IPS-20b (cell line): ENCODE measurements at regions not wholly inside any gene's neighbourhood (a gene's known extent, or its start where the extent isn't known, plus 50 kb on each side); places are given as distances from the start of the nearest gene placed in this dataset.

Source experiments
- H3K27ac ChIP-seq: one replicate; pipeline ENCODE4 v1.5.1; 2013; ENCODE audit warnings: low read length
- H3K27me3 ChIP-seq: 2 replicates; pipeline ENCODE4 v1.6.1; 2013; ENCODE audit warnings: mild to moderate bottlenecking, low read length, inconsistent platforms; ENCODE audit not compliant: insufficient read depth
- H3K36me3 ChIP-seq: 2 replicates; pipeline ENCODE4 v1.6.1; 2013; ENCODE audit warnings: low read depth, mild to moderate bottlenecking, inconsistent platforms, low read length, moderate library complexity; ENCODE audit not compliant: insufficient read depth
- H3K4me1 ChIP-seq: 2 replicates; pipeline ENCODE4 v1.6.1; 2013; ENCODE audit warnings: mild to moderate bottlenecking, control low read depth, inconsistent platforms, low read length, moderate library complexity; ENCODE audit not compliant: insufficient read depth
- H3K4me3 ChIP-seq: 2 replicates; pipeline ENCODE4 v1.5.1; 2013; ENCODE audit warnings: mild to moderate bottlenecking, low read length, inconsistent platforms
- H3K9ac ChIP-seq: 2 replicates; pipeline ENCODE4 v1.6.1; 2013; ENCODE audit warnings: low read depth, mild to moderate bottlenecking, inconsistent platforms, low read length, moderate library complexity
- H3K9me3 ChIP-seq: 2 replicates; pipeline ENCODE4 v1.6.1; 2013; ENCODE audit warnings: mild to moderate bottlenecking, low read depth, low read length, inconsistent platforms; ENCODE audit not compliant: insufficient read depth

DNA sequence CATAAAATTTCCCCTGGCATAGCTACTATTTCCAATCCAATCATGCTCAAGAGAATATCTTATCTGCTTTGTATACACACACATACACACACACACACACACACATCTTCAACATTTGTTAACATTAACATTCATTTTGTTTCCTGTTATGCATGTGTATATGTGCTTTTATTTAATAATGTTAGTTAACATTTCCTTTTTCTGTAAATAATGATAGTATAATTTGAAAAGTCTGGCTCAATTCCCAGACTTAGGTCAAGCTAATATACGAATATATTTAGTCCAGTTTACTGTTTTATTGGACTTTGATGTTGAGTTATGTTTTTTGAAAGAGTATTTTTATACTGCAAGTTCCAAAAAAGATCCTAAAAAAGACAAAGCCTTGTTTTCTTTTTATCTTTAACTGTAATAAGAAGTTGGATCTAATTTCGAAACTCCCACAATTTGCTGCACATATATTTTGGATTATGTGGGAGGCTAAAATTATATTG lies 1072.4 kb downstream of the EFNB2 start:
- Histone ChIP-seq H3K36me3 (no peaks in the 10 kb centered on the region), H3K9ac (no peak overlapping the region), H3K4me3 (no peak overlapping the region), H3K27me3 (no peaks in the 10 kb centered on the region), H3K27ac (no peak overlapping the region), H3K4me1 (peaks cover 10% of the 10 kb centered on the region; the same call in 1 of the 2 replicates), H3K9me3 (peaks cover 3% of the 10 kb centered on the region; the same call in 1 of the 2 replicates)

DNA sequence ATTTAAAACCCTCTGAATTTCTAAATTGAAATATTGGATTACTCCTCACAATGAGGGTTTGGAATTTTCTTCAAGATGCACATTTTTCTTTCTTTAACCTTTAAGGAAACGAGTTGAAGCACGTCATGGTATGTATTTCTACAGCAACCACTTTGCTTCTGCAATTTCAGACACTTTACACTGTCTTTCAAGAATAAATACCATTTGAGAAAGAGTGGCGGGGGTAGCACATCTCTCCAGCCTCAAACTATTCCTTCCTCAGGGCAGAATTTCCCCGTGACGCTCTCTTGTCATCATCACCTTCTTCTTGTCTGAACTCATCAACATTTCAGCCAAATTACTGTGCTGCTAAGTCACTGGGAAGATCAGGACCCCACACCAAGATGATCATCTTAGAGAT lies 1073.4 kb downstream of the EFNB2 start:
- Histone ChIP-seq H3K36me3 (no peaks in the 10 kb centered on the region), H3K9me3 (no peaks in the 10 kb centered on the region), H3K27me3 (no peaks in the 10 kb centered on the region), H3K4me3 (no peak overlapping the region), H3K9ac (no peak overlapping the region), H3K27ac (no peak overlapping the region), H3K4me1 (peaks cover 10% of the 10 kb centered on the region; the same call in 1 of the 2 replicates)

DNA sequence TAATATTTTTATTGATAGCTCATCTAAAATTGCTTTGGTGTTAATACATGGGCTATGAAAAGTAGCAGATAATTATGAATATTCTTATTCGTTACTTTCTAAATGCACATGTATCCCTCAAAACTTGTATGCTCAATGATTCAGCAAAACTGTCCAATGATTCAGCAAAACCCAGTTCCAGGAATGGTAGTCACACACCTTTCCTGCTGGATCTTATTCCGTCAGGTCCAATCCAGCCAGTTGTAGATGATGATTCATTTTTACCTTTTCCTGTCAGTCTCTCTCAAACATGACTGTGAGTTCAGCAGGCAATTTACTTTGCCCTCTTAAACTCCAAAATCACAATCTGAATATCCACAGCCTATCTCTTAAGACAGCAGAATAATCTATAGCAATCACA lies 1082.6 kb downstream of the EFNB2 start:
- Histone ChIP-seq H3K27me3 (no peaks in the 10 kb centered on the region), H3K9me3 (no peaks in the 10 kb centered on the region), H3K27ac (no peak overlapping the region), H3K9ac (no peak overlapping the region), H3K4me3 (no peak overlapping the region), H3K36me3 (no peaks in the 10 kb centered on the region), H3K4me1 (no peaks in the 10 kb centered on the region)

GRCh38 chr13:105450784-105451183 lies 1084.7 kb downstream of the EFNB2 start:
- Histone ChIP-seq H3K27me3 (no peaks in the 10 kb centered on the region), H3K9ac (no peak overlapping the region), H3K36me3 (no peaks in the 10 kb centered on the region), H3K4me3 (no peak overlapping the region), H3K9me3 (no peaks in the 10 kb centered on the region), H3K27ac (no peak overlapping the region), H3K4me1 (no peaks in the 10 kb centered on the region)

DNA sequence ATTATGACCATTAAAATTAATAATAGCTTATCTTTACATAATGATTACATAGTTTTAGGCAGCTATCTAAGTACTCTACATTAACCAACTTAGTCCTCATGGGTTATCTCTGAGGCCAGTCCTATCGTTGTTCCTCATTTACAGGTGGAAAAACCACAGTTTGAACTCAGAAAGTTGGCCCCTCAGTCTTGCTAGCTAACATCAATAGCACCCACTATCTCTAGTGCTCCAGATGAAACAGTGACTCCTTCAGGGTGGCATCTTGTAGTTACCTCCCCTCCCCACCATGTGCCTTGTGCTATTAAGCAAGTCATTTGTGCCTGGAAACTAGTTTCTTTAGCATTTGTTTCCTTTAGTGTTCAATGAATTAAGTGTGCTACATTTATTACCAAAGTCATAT lies 1086.7 kb downstream of the EFNB2 start:
- Histone ChIP-seq H3K27me3 (no peaks in the 10 kb centered on the region), H3K4me1 (no peaks in the 10 kb centered on the region), H3K4me3 (no peak overlapping the region), H3K27ac (no peak overlapping the region), H3K36me3 (no peaks in the 10 kb centered on the region), H3K9ac (no peak overlapping the region), H3K9me3 (no peaks in the 10 kb centered on the region)

- no peaks in the 10 kb centered on the region for H3K9me3 ChIP-seq
- H3K27ac ChIP-seq: no peak overlapping the region
- no peaks in the 10 kb centered on the region for H3K4me1 ChIP-seq
- H3K4me3 ChIP-seq: no peak overlapping the region
- no peak overlapping the region for H3K9ac ChIP-seq
- H3K27me3 ChIP-seq: no peaks in the 10 kb centered on the region
- no peaks in the 10 kb centered on the region for H3K36me3 ChIP-seq
Measured at GRCh38 chr13:105446197-105446596, 1089.3 kb downstream of the EFNB2 start.

DNA sequence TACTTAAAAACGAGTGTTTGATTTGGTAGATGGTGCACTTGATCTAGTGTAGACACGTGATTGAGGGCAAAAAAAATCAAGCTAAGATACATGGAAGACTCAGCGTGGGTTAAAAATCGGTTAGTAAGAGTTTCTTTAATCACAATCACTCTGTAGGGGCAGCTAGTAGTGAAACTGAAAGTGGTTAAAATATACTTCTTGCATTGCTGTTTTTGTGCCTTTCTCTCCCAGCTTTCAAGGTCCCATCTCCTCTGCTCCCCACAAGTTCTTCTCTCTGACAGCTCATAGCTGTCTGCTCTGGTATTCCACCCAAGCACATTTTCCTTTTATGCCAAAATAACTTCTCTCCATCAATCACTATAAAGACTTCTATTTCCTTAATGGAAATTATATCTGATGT lies 1089.7 kb downstream of the EFNB2 start:
- H3K9ac ChIP-seq: no peak overlapping the region
- no peaks in the 10 kb centered on the region for H3K27me3 ChIP-seq
- no peaks in the 10 kb centered on the region for H3K36me3 ChIP-seq
- no peak overlapping the region for H3K27ac ChIP-seq
- no peaks in the 10 kb centered on the region for H3K9me3 ChIP-seq
- no peak overlapping the region for H3K4me3 ChIP-seq
- no peaks in the 10 kb centered on the region for H3K4me1 ChIP-seq

GRCh38 chr13:105442949-105443699 lies 1092.3 kb downstream of the EFNB2 start:
- Histone ChIP-seq H3K9ac (no peak overlapping the region), H3K27ac (no peak overlapping the region), H3K4me1 (no peaks in the 10 kb centered on the region), H3K27me3 (no peaks in the 10 kb centered on the region), H3K9me3 (no peaks in the 10 kb centered on the region), H3K4me3 (no peak overlapping the region), H3K36me3 (no peaks in the 10 kb centered on the region)

DNA sequence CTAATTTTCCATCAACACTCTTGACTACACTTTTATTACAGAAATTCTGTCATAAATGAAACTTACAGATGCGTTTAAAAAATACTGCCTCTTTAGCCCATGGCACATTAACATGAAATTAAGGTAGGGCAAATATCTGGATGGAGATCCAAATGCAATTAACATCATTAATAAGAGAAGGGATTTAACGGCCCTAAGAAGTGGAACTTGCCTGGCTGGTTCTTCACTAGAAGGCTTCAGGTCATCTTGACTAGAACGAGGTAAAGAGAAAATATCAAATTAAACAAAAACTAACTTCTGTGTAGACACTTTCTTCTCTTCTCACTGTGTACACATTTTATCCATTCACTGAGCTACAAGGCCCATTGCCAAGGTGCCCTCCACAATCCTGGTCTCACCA lies 1093.4 kb downstream of the EFNB2 start:
- no peaks in the 10 kb centered on the region for H3K9me3 ChIP-seq
- H3K27ac ChIP-seq: no peak overlapping the region
- no peak overlapping the region for H3K4me3 ChIP-seq
- no peaks in the 10 kb centered on the region for H3K27me3 ChIP-seq
- H3K4me1 ChIP-seq: 0 out of 2 replicates have a peak, but pooled peaks cover 3% of the 10 kb centered on the region
- H3K9ac ChIP-seq: no peak overlapping the region
- H3K36me3 ChIP-seq: no peaks in the 10 kb centered on the region

DNA sequence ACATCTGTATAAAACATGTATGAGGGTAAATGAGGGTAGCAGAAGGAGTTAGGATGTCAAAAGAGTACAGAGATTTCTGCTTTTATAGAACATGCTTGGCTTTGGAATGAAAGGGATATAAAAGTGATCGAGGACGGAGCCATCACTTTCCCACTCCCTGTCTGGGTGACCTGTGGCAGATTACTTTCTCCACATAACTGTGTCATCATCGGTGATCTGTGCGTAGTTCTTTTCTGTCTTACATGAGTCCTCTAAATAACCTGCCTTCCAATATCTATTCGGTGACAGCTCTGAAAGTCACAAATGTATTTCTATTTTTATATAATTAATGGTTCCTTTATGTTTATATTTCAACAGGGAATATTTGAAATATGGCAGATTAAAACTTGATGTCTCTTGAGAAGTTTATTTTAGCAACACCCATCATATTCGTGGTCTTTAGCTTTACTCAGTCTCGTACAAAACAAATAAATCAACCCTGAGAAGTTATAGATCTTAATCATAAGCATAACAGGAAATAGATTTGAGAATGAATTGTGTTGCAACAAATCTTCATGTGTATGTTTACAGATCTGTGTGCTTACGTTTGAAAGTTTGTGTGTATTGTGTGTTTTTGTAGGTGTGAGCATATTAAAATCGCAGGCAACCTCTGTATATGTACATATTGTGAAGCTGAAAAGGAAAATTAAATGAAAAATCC lies 1094.3 kb downstream of the EFNB2 start:
- H3K27ac ChIP-seq: no peak overlapping the region
- H3K9me3 ChIP-seq: no peaks in the 10 kb centered on the region
- H3K4me3 ChIP-seq: no peak overlapping the region
- 0 out of 2 replicates have a peak, but pooled peaks cover 5% of the 10 kb centered on the region for H3K4me1 ChIP-seq
- no peaks in the 10 kb centered on the region for H3K36me3 ChIP-seq
- no peak overlapping the region for H3K9ac ChIP-seq
- H3K27me3 ChIP-seq: no peaks in the 10 kb centered on the region

DNA sequence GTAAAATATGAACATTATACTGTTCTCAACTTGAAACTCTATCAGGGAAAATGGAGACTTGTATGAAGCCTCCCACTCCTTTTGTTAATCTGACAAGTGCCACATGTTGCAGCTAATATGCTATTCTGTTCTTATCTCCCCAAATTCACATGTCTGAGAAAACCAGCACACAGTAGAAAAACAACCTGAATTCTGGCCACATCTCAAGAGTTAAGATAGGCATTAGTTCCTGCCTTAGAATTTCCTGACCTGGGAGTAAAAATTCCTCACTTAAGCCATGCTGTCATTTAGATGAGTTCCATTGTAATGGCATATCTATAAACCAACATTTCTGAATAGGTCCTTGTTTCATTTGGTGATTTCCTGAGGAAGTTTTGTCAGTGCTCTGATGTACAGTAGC lies 1098.5 kb downstream of the EFNB2 start:
- Histone ChIP-seq H3K9me3 (no peaks in the 10 kb centered on the region), H3K9ac (no peak overlapping the region), H3K4me3 (no peak overlapping the region), H3K27me3 (no peaks in the 10 kb centered on the region), H3K4me1 (0 out of 2 replicates have a peak, but pooled peaks cover 5% of the 10 kb centered on the region), H3K27ac (no peak overlapping the region), H3K36me3 (no peaks in the 10 kb centered on the region)

GRCh38 chr13:105432438-105432837 lies 1103.0 kb downstream of the EFNB2 start:
- no peaks in the 10 kb centered on the region for H3K36me3 ChIP-seq
- H3K4me3 ChIP-seq: no peak overlapping the region
- no peak overlapping the region for H3K27ac ChIP-seq
- no peaks in the 10 kb centered on the region for H3K27me3 ChIP-seq
- no peaks in the 10 kb centered on the region for H3K9me3 ChIP-seq
- 0 out of 2 replicates have a peak, but pooled peaks cover 5% of the 10 kb centered on the region for H3K4me1 ChIP-seq
- H3K9ac ChIP-seq: no peak overlapping the region
